Naive thymus-derived CD4-positive, alpha-beta T cell (primary cell): ENCODE measurements at regions not wholly inside any gene's neighbourhood (a gene's known extent, or its start where the extent isn't known, plus 50 kb on each side); places are given as distances from the start of the nearest gene placed in this dataset.

Experiments
- ATAC-seq: fragments of 150-1000 bp; cut with Tn5 transposase; 2 replicates; pipeline ENCODE4 v1.10.0; 2021; ENCODE audit warnings: mild to moderate bottlenecking, moderate library complexity
- CTCF ChIA-PET: fragments of 350-600 bp; sonication (Branson Sonifier 250); formaldehyde crosslinking; loops from one replicate; lab custom pipeline; 2021; ENCODE audit warnings: antibody characterized with exemption; lab: Charles Lee
- POLR2A ChIA-PET: fragments of 350-600 bp; sonication (Branson Sonifier 250); formaldehyde crosslinking; loops from one replicate; lab custom pipeline; 2021; ENCODE audit warnings: antibody characterized with exemption, inconsistent platforms; lab: Charles Lee
- DNase-seq, 9 donors: peaks; one replicate each; pipeline versions ENCODE4 v3.0.0 to v3.0.0-alpha.2; 2020 to 2022; ENCODE audit warnings: mixed read lengths in 1 of 9
- H3K27ac ChIP-seq: one replicate; pipeline ENCODE4 v1.7.0; 2013; ENCODE audit warnings: mild to moderate bottlenecking, low read depth, low read length, moderate library complexity
- H3K27me3 ChIP-seq, 2 donors: one replicate each; pipeline ENCODE4 v1.7.0; 2013; ENCODE audit warnings: low read length in 2 of 2, mild to moderate bottlenecking in 2 of 2, moderate library complexity in 2 of 2; ENCODE audit not compliant: control insufficient read depth in 2 of 2, insufficient read depth in 2 of 2
- H3K36me3 ChIP-seq, 3 experiments: 1 replicate in 2 of 3; 2 replicates in 1 of 3; pipeline ENCODE4 v1.7.0; 2013; ENCODE audit warnings: low read length in 3 of 3, mild to moderate bottlenecking in 3 of 3, moderate library complexity in 1 of 3; ENCODE audit not compliant: insufficient read depth in 3 of 3, control insufficient read depth in 2 of 3
- H3K4me1 ChIP-seq, 2 donors: one replicate each; pipeline ENCODE4 v1.7.0; 2013; ENCODE audit warnings: low read length in 2 of 2, mild to moderate bottlenecking in 2 of 2, moderate library complexity in 1 of 2; ENCODE audit not compliant: control insufficient read depth in 2 of 2, insufficient read depth in 2 of 2
- H3K4me3 ChIP-seq: 2 replicates; pipeline ENCODE4 v1.7.0; 2013; ENCODE audit warnings: mild to moderate bottlenecking, low read length
- H3K9me3 ChIP-seq, 3 experiments: 1 replicate in 2 of 3; 2 replicates in 1 of 3; pipeline ENCODE4 v1.7.0; 2013; ENCODE audit warnings: low read length in 3 of 3; ENCODE audit not compliant: control insufficient read depth in 2 of 3
- H3K27ac Mint-ChIP-seq, 9 donors: one replicate each; pipeline ENCODE4 v1.8.0; 2020 to 2022; ENCODE audit warnings: mixed read lengths in 9 of 9, mild to moderate bottlenecking in 8 of 9, moderate library complexity in 5 of 9, inconsistent platforms in 2 of 9
- H3K27me3 Mint-ChIP-seq, 5 donors: one replicate each; pipeline ENCODE4 v1.8.0; 2021 to 2022; ENCODE audit warnings: mixed read lengths in 5 of 5, mild to moderate bottlenecking in 1 of 5
- H3K36me3 Mint-ChIP-seq, 5 donors: one replicate each; pipeline ENCODE4 v1.8.0; 2020 to 2022; ENCODE audit warnings: mixed read lengths in 5 of 5, mild to moderate bottlenecking in 3 of 5, inconsistent platforms in 1 of 5
- H3K4me1 Mint-ChIP-seq, 7 donors: one replicate each; pipeline ENCODE4 v1.8.0; 2020 to 2022; ENCODE audit warnings: mixed read lengths in 7 of 7, mild to moderate bottlenecking in 3 of 7, inconsistent platforms in 1 of 7
- H3K4me3 Mint-ChIP-seq, 10 donors: one replicate each; pipeline ENCODE4 v1.8.0; 2020 to 2022; ENCODE audit warnings: mild to moderate bottlenecking in 10 of 10, mixed read lengths in 10 of 10, moderate library complexity in 6 of 10, inconsistent platforms in 2 of 10
- H3K9me3 Mint-ChIP-seq, 11 donors: one replicate each; pipeline ENCODE4 v1.8.0; 2020 to 2022; ENCODE audit warnings: mixed read lengths in 11 of 11, mild to moderate bottlenecking in 4 of 11, inconsistent platforms in 1 of 11, moderate library complexity in 1 of 11
- intact Hi-C, 2 donors: fragments of 100-400 bp; cut with micrococcal nuclease; formaldehyde crosslinking; loops; one replicate each; pipeline ENCODE4 v1.15.1; 2023

DNA sequence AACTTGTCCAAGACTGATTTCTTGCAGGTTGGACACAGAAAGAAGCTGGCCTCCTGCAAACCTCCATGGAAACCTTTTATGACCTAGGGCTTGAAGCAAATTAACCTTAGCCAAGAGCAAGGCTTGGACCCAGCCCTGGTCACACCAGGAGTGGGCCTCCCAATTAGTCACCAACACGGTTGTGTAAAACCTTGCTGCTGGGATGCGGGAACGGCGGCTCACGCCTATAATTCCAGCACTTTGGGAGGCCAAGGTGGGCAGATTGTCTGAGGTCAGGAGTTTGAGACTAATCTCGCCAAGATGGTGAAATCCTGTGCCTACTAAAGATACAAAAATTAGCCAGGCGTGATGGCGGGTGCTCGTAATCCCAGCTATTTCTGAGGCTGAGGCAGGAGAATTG, 419.9 kb downstream of the AASDHPPT start:
- H3K36me3 ChIP-seq, result no peaks in the 10 kb centered on the region
- no peaks in the 10 kb centered on the region for H3K27me3 ChIP-seq
- peaks cover 0 to 16% (median 4%) of the 10 kb centered on the region in 11 donors for H3K9me3 Mint-ChIP-seq
- intact Hi-C loops, result no loop called here
- no peak overlapping the region for H3K4me3 Mint-ChIP-seq
- ATAC-seq, result no peak
- no peaks in the 10 kb centered on the region for H3K36me3 Mint-ChIP-seq
- no peak overlapping the region for H3K4me3 ChIP-seq
- no peaks in the 10 kb centered on the region for H3K4me1 ChIP-seq
- no peak overlapping the region for H3K27ac Mint-ChIP-seq
- H3K9me3 ChIP-seq, result no peaks in the 10 kb centered on the region
- DNase-seq, result no peak
- ChIA-PET POLR2A (no interaction called here), CTCF (no interaction called here)
- H3K27me3 Mint-ChIP-seq, result no peaks in the 10 kb centered on the region
- H3K27ac ChIP-seq, result no peak overlapping the region
- H3K4me1 Mint-ChIP-seq, result no peaks in the 10 kb centered on the region

DNA sequence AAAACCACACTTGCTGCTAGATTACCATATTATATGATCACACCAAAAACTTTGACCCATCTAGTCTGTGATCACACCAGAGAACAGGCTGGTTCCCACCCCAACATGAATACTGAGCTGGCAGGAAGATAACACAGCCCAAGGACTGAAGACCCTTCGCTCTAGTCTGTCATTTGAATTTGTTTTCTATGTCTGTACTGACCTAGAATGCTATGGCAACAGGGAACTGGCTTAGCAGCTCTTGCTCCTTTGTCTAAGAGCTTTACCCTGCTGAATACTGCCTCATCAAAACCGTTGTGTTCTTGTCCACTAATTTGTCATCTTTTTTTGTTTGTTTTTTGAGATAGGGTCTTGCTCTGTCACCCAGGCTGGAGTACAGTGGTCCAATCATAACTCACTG, 420.4 kb downstream of the AASDHPPT start:
- Histone ChIP-seq H3K4me3 (no peak overlapping the region), H3K36me3 (no peaks in the 10 kb centered on the region), H3K27ac (no peak overlapping the region), H3K9me3 (no peaks in the 10 kb centered on the region), H3K27me3 (no peaks in the 10 kb centered on the region), H3K4me1 (no peaks in the 10 kb centered on the region)
- intact Hi-C loops, result no loop called here
- Mint-ChIP-seq H3K9me3 (peaks cover 0 to 11% (median 4%) of the 10 kb centered on the region in 11 donors), H3K27ac (no peak overlapping the region), H3K36me3 (no peaks in the 10 kb centered on the region), H3K27me3 (no peaks in the 10 kb centered on the region), H3K4me3 (no peak overlapping the region), H3K4me1 (no peaks in the 10 kb centered on the region)
- CTCF ChIA-PET, result no interaction called here
- ATAC-seq (no peak), DNase-seq (no peak)
- POLR2A ChIA-PET, result no interaction called here

DNA sequence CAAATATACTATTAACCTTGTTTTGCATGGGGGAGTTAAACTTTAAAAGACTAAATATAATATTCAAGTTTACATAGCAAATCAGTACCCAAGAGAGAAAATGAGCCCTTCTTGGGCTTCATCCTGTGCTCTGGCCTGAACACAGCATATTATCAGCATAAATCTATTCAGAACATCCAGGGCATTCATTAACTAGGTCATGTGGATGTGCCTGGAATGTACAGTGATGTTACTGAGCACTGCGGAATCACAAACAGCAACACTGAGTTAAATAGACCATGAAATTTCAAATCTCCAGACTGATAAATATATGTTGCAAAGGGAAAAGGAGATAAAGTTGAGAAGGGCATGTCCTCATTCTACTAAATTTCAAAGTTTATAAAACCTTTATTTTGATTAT, 426.4 kb downstream of the AASDHPPT start:
- Histone ChIP-seq H3K27ac (no peak overlapping the region), H3K9me3 (no peaks in the 10 kb centered on the region), H3K36me3 (no peaks in the 10 kb centered on the region), H3K27me3 (no peaks in the 10 kb centered on the region), H3K4me1 (no peaks in the 10 kb centered on the region), H3K4me3 (no peak overlapping the region)
- ChIA-PET CTCF (no interaction called here), POLR2A (no interaction called here)
- Mint-ChIP-seq H3K4me3 (no peak overlapping the region), H3K9me3 (peaks cover 0 to 23% (median 5%) of the 10 kb centered on the region in 11 donors), H3K4me1 (no peaks in the 10 kb centered on the region), H3K27ac (no peak overlapping the region), H3K36me3 (no peaks in the 10 kb centered on the region), H3K27me3 (no peaks in the 10 kb centered on the region)
- ATAC-seq, result no peak
- no peak for DNase-seq
- intact Hi-C loops, result no loop called here

DNA sequence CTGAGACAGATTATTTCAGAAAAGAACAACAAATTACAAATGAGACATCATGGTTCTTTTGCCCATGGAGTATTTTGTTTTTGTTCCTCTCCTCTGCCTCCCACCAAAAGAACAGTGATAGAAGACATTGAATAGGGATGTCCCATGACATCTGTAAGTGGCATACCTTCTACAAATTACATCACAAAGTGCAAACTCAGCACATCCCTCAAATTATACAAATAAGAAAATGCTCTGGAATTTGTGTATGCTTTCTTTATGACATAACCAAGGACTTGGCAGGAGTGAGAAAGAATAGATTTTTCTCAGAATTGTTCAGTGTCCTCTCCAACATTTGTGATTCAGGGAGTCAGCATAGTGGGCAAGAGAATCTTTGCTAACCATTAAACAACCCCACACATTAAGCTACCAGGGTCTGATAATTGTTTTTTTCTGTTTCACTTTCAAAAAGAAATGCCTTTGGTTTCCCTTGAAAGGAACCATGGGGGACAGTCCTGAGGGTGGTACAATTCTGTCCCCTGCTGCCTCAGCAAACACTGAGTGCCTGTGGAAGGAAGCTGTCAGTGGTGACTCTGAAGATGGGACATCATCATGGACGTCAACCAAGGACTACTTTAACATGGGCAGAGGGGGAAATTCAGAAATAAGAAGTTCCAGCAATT, 430.3 kb downstream of the AASDHPPT start:
- H3K4me1 Mint-ChIP-seq, result no peaks in the 10 kb centered on the region
- DNase-seq (no peak), ATAC-seq (no peak)
- Histone ChIP-seq H3K27me3 (no peaks in the 10 kb centered on the region), H3K4me3 (no peak overlapping the region), H3K9me3 (no peaks in the 10 kb centered on the region), H3K36me3 (no peaks in the 10 kb centered on the region), H3K27ac (no peak overlapping the region), H3K4me1 (no peaks in the 10 kb centered on the region)
- H3K4me3 Mint-ChIP-seq, result no peak overlapping the region
- H3K27me3 Mint-ChIP-seq, result no peaks in the 10 kb centered on the region
- no peak overlapping the region for H3K27ac Mint-ChIP-seq
- ChIA-PET POLR2A (no interaction called here), CTCF (no interaction called here)
- intact Hi-C loops, result no loop called here
- no peaks in the 10 kb centered on the region for H3K36me3 Mint-ChIP-seq
- peaks cover 2 to 24% (median 5%) of the 10 kb centered on the region in 11 donors for H3K9me3 Mint-ChIP-seq

DNA sequence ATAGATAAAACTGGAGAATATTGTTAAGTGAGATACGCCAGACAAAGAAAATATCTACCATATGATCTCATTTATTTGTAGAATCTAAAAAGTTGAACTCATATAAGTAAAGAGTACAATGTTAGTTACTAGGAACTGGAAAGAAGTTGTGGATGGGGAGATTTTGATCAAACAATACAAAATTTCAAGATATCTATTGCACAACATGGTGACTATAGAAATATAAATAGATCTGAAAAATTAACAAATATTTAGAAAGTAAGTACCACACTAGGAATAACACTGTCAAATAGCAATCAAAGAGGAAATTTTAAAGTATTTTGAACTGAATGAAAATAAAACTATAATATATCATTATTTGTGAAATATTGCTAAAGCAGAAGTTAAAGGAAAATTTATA, 437.2 kb downstream of the AASDHPPT start:
- Histone ChIP-seq H3K27me3 (no peaks in the 10 kb centered on the region), H3K36me3 (no peaks in the 10 kb centered on the region), H3K9me3 (no peaks in the 10 kb centered on the region), H3K4me1 (no peaks in the 10 kb centered on the region), H3K4me3 (no peak overlapping the region), H3K27ac (no peak overlapping the region)
- H3K36me3 Mint-ChIP-seq, result no peaks in the 10 kb centered on the region
- ATAC-seq, result no peak
- DNase-seq, result no peak
- no peaks in the 10 kb centered on the region for H3K4me1 Mint-ChIP-seq
- no peak overlapping the region for H3K4me3 Mint-ChIP-seq
- no peak overlapping the region for H3K27ac Mint-ChIP-seq
- ChIA-PET POLR2A (no interaction called here), CTCF (no interaction called here)
- H3K27me3 Mint-ChIP-seq, result no peaks in the 10 kb centered on the region
- intact Hi-C loops, result no loop called here
- peaks cover 0 to 13% (median 3%) of the 10 kb centered on the region in 11 donors for H3K9me3 Mint-ChIP-seq

DNA sequence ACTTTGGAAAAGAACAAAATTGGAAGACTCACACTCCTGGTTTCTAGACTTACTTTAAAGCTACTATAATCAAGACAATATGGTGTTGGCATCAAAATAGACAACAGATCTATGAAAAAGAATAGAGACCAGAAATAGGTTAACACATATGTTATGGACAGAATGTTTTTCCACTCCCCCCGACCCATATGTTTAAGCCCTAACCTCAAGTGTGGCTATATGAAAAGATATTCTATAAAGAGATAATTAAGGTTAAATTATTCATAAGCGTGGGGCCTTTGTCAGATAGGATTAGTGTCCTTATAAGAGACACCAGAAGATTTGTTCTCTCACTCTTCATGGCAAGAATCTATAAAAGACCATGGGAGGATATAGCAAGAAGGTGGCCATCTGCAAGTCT, 440.0 kb downstream of the AASDHPPT start:
- Mint-ChIP-seq H3K4me1 (no peaks in the 10 kb centered on the region), H3K36me3 (no peaks in the 10 kb centered on the region), H3K4me3 (no peak overlapping the region), H3K27ac (no peak overlapping the region), H3K9me3 (peaks cover 0 to 17% (median 5%) of the 10 kb centered on the region in 11 donors), H3K27me3 (no peaks in the 10 kb centered on the region)
- Histone ChIP-seq H3K9me3 (no peaks in the 10 kb centered on the region), H3K36me3 (no peaks in the 10 kb centered on the region), H3K27ac (no peak overlapping the region), H3K4me3 (no peak overlapping the region), H3K4me1 (no peaks in the 10 kb centered on the region), H3K27me3 (no peaks in the 10 kb centered on the region)
- ChIA-PET POLR2A (no interaction called here), CTCF (no interaction called here)
- no peak for DNase-seq
- intact Hi-C loops, result no loop called here
- ATAC-seq, result no peak

DNA sequence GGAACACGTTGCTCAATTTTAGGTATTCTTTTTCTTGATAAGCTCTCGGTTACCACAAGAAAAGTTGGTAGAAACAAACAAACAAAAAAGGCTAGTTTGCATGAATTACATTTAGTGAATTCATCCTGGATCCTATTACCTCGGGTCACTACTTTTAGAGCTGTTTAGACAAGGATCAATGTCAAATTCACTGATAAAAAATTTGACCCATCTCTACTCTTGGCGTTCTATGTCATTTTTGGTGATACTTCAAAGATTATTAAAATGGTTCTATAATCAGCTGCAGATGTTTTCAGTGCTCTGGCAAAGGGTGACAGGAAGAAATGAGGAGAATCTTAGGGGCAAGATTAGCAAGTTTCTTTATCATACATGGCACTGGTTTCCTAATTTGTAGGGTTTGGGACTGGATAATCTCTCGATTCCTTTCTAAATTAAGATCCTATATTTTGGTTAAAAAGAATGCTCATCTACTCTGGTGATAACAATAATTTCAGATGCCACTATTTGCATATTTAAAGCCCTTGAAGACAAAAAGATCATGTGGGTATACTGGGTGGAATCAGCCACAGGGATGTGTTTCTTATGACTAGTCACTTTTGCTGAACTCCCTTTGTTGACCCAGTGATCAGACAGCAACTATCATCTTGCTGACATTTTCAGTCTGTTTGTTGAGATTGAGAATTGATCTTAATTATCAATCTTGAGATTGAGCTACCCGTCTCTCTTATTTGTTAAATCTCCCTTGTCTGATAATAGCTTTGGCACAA, 442.9 kb downstream of the AASDHPPT start:
- Mint-ChIP-seq H3K27me3 (no peaks in the 10 kb centered on the region), H3K36me3 (no peaks in the 10 kb centered on the region)

More for the DNA sequence above, 442.9 kb downstream of the AASDHPPT start:
- H3K4me3 Mint-ChIP-seq, result no peak overlapping the region
- no peak for ATAC-seq
- no peak overlapping the region for H3K27ac Mint-ChIP-seq
- Histone ChIP-seq H3K27ac (no peak overlapping the region), H3K27me3 (no peaks in the 10 kb centered on the region), H3K4me1 (no peaks in the 10 kb centered on the region), H3K4me3 (no peak overlapping the region), H3K9me3 (peaks cover 0 to 3% (median 0%) of the 10 kb centered on the region in 3 experiments), H3K36me3 (no peaks in the 10 kb centered on the region)
- DNase-seq, result no peak
- POLR2A ChIA-PET, result no interaction called here
- CTCF ChIA-PET, result no interaction called here
- H3K9me3 Mint-ChIP-seq, result peaks cover 0 to 17% (median 2%) of the 10 kb centered on the region in 11 donors
- no peaks in the 10 kb centered on the region for H3K4me1 Mint-ChIP-seq
- intact Hi-C loops, result no loop called here
